ENCODE measurements at regions not wholly inside any gene's neighbourhood (a gene's known extent, or its start where the extent isn't known, plus 50 kb on each side); places are given as distances from the start of the nearest gene placed in this dataset.

DNA sequence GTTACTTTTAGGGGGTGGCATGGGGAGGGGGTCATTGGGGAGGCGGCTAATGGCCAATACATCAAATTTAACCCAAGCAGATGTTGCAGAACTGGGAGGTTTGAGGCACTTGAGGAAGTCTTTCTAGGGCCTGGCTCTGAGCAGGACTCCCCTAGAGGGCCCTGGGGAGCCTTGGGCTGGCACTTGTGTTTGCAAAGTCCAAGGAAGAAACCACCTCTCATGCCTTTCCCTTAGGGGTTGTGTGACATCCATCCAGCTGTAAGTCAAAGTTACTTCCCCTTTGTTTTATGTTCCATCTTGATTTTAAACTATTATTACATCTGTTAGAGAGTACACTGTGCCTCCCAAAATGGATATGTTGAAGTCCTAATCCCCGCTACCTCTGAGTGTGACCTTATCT lies 159.9 kb downstream of the KATNAL1 start:
- WGBS = 91% methylated on average over 2 of the region's 2 CpGs
- Histone ChIP-seq H3K27ac (ENCODE audit: low read depth in 1 of 2, low read length in 2 of 2) (no peak overlapping the region), H3K36me3 (ENCODE audit: control insufficient read depth in 4 of 4, insufficient read depth in 3 of 4, low read depth in 1 of 4, low read length in 3 of 4) (no peaks in the 10 kb centered on the region), H3K9me3 (ENCODE audit: control insufficient read depth in 4 of 4, low read length in 3 of 4) (no peaks in the 10 kb centered on the region), H3K27me3 (ENCODE audit: control insufficient read depth in 4 of 4, insufficient read depth in 4 of 4, low read length in 3 of 4) (no peaks in the 10 kb centered on the region), H3K4me1 (ENCODE audit: control insufficient read depth in 4 of 4, insufficient read depth in 4 of 4, low read length in 3 of 4) (no peaks in the 10 kb centered on the region), H3K4me3 (ENCODE audit: low read depth in 1 of 3, low read length in 3 of 3) (no peak overlapping the region), H3K9ac (ENCODE audit: low read depth in 1 of 2, low read length in 2 of 2) (no peak overlapping the region)
- TF ChIP-seq NR2F2 (IDR thresholded peaks at IDR 0.05) (no peak), CTCF (IDR thresholded peaks at IDR 0.05; ENCODE audit: low read depth, low read length, missing input control) (no peak), HNF4A (conservative IDR thresholded peaks at IDR 0.05) (no peak), FOXA1 (IDR thresholded peaks at IDR 0.05) (no peak), FOXA2 (IDR thresholded peaks at IDR 0.05) (no peak), TAF1 (conservative IDR thresholded peaks at IDR 0.05) (no peak), GABPA (IDR thresholded peaks at IDR 0.05 in 1 of 2, conservative IDR thresholded peaks at IDR 0.05 in 1 of 2) (no peak), EGR1 (IDR thresholded peaks at IDR 0.05; ENCODE audit: low read depth in 2 of 2) (no peak), RXRA (IDR thresholded peaks at IDR 0.05) (no peak), JUND (IDR thresholded peaks at IDR 0.05) (no peak), YY1 (IDR thresholded peaks at IDR 0.05) (no peak), RAD21 (IDR thresholded peaks at IDR 0.05) (no peak), ZBTB33 (IDR thresholded peaks at IDR 0.05) (no peak), REST (IDR thresholded peaks at IDR 0.05) (no peak), MAX (IDR thresholded peaks at IDR 0.05) (no peak)
- TF ChIP-seq, protein P1, sequence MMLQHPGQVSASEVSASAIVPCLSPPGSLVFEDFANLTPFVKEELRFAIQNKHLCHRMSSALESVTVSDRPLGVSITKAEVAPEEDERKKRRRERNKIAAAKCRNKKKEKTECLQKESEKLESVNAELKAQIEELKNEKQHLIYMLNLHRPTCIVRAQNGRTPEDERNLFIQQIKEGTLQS (IDR thresholded peaks at IDR 0.05) = no peak
- no peak for DNase-seq (ENCODE audit: low spot score)

GRCh38 chr13:30147015-30147414 lies 160.3 kb downstream of the KATNAL1 start:
- Histone ChIP-seq H3K9ac (ENCODE audit: low read depth in 1 of 2, low read length in 2 of 2) (no peak overlapping the region), H3K9me3 (ENCODE audit: control insufficient read depth in 4 of 4, low read length in 3 of 4) (no peaks in the 10 kb centered on the region), H3K27me3 (ENCODE audit: control insufficient read depth in 4 of 4, insufficient read depth in 4 of 4, low read length in 3 of 4) (no peaks in the 10 kb centered on the region), H3K27ac (ENCODE audit: low read depth in 1 of 2, low read length in 2 of 2) (no peak overlapping the region), H3K4me1 (ENCODE audit: control insufficient read depth in 4 of 4, insufficient read depth in 4 of 4, low read length in 3 of 4) (no peaks in the 10 kb centered on the region), H3K36me3 (ENCODE audit: control insufficient read depth in 4 of 4, insufficient read depth in 3 of 4, low read depth in 1 of 4, low read length in 3 of 4) (no peaks in the 10 kb centered on the region), H3K4me3 (ENCODE audit: low read depth in 1 of 3, low read length in 3 of 3) (no peak overlapping the region)
- TF ChIP-seq EGR1 (IDR thresholded peaks at IDR 0.05; ENCODE audit: low read depth in 2 of 2) (no peak), FOXA1 (IDR thresholded peaks at IDR 0.05) (no peak), HNF4G (IDR thresholded peaks at IDR 0.05) (no peak)
- no peak for DNase-seq (ENCODE audit: low spot score)
- 72% methylated on average over 4 of the region's 4 CpGs for WGBS

Measured in liver (tissue), 8 donors.